PFSK-1 (cell line): ENCODE measurements at regions not wholly inside any gene's neighbourhood (a gene's known extent, or its start where the extent isn't known, plus 50 kb on each side); places are given as distances from the start of the nearest gene placed in this dataset.

Experiments
- POLR2AphosphoS5 ChIP-seq: IDR thresholded peaks from 2 replicates; pipeline ENCODE4 v1.6.1; 2012; ENCODE audit warnings: low read depth, mild to moderate bottlenecking, control low read depth, low read length, moderate library complexity
- REST ChIP-seq, 2 experiments: IDR thresholded peaks; 2 replicates each; pipeline versions ENCODE4 v1.6.1 to v1.8.0; 2011 to 2012; ENCODE audit warnings: low read depth in 2 of 2, low read length in 2 of 2, control low read depth in 1 of 2, inconsistent platforms in 1 of 2, mild to moderate bottlenecking in 1 of 2, moderate library complexity in 1 of 2; ENCODE audit not compliant: insufficient read depth in 1 of 2
- TAF1 ChIP-seq: IDR thresholded peaks from 2 replicates; pipeline ENCODE4 v1.6.1; 2012; ENCODE audit warnings: low read length, control low read depth, borderline replicate concordance; ENCODE audit not compliant: insufficient read depth

- TF ChIP-seq TAF1 = no peak
- TF ChIP-seq REST (IDR thresholded peaks at IDR 0.05; ENCODE audit: insufficient read depth in 1 of 2, low read depth in 2 of 2, low read length in 2 of 2) = no peak
- TF ChIP-seq POLR2AphosphoS5 = no peak
These were observed 57.3 kb upstream of the KCND2 start for GRCh38 chr7:120215654-120216053.
